ENCODE measurements at regions not wholly inside any gene's neighbourhood (a gene's known extent, or its start where the extent isn't known, plus 50 kb on each side); places are given as distances from the start of the nearest gene placed in this dataset.

GRCh38 chr1:84090447-84091245, 53.4 kb upstream of the PRKACB start:
- H3K27ac ChIP-seq (ENCODE audit: low read length) = no peak overlapping the region
- H3K36me3 ChIP-seq (ENCODE audit: control insufficient read depth, insufficient read depth, low read length) = no peaks in the 10 kb centered on the region
- DNase-seq (ENCODE audit: low read depth, low spot score) = no peak
- no peak overlapping the region for H3K4me3 ChIP-seq (ENCODE audit: low read length)
- no peaks in the 10 kb centered on the region for H3K27me3 ChIP-seq (ENCODE audit: control insufficient read depth, insufficient read depth, low read length)
- no peaks in the 10 kb centered on the region for H3K4me1 ChIP-seq (ENCODE audit: control insufficient read depth, insufficient read depth, low read length)
- no peaks in the 10 kb centered on the region for H3K9me3 ChIP-seq (ENCODE audit: control insufficient read depth, insufficient read depth, low read length)
- no CpG with 5 or more reads among the region's 3 CpGs for WGBS (ENCODE audit: insufficient coverage, insufficient read length)

GRCh38 chr1:84089867-84090266, 54.2 kb upstream of the PRKACB start:
- no peak for DNase-seq (ENCODE audit: low read depth, low spot score)
- no peak overlapping the region for H3K4me3 ChIP-seq (ENCODE audit: low read length)
- no peak overlapping the region for H3K27ac ChIP-seq (ENCODE audit: low read length)
- no peaks in the 10 kb centered on the region for H3K27me3 ChIP-seq (ENCODE audit: control insufficient read depth, insufficient read depth, low read length)
- no peaks in the 10 kb centered on the region for H3K4me1 ChIP-seq (ENCODE audit: control insufficient read depth, insufficient read depth, low read length)
- no peaks in the 10 kb centered on the region for H3K9me3 ChIP-seq (ENCODE audit: control insufficient read depth, insufficient read depth, low read length)
- no peaks in the 10 kb centered on the region for H3K36me3 ChIP-seq (ENCODE audit: control insufficient read depth, insufficient read depth, low read length)

GRCh38 chr1:84089465-84089864, 54.6 kb upstream of the PRKACB start:
- H3K27ac ChIP-seq (ENCODE audit: low read length) = no peak overlapping the region
- no peaks in the 10 kb centered on the region for H3K27me3 ChIP-seq (ENCODE audit: control insufficient read depth, insufficient read depth, low read length)
- H3K36me3 ChIP-seq (ENCODE audit: control insufficient read depth, insufficient read depth, low read length) = no peaks in the 10 kb centered on the region
- DNase-seq (ENCODE audit: low read depth, low spot score) = no peak
- no peaks in the 10 kb centered on the region for H3K4me1 ChIP-seq (ENCODE audit: control insufficient read depth, insufficient read depth, low read length)
- no peaks in the 10 kb centered on the region for H3K9me3 ChIP-seq (ENCODE audit: control insufficient read depth, insufficient read depth, low read length)
- H3K4me3 ChIP-seq (ENCODE audit: low read length) = no peak overlapping the region

- Histone ChIP-seq H3K4me3 (ENCODE audit: low read length) (no peak overlapping the region), H3K9me3 (ENCODE audit: control insufficient read depth, insufficient read depth, low read length) (no peaks in the 10 kb centered on the region), H3K27me3 (ENCODE audit: control insufficient read depth, insufficient read depth, low read length) (no peaks in the 10 kb centered on the region), H3K27ac (ENCODE audit: low read length) (no peak overlapping the region), H3K36me3 (ENCODE audit: control insufficient read depth, insufficient read depth, low read length) (no peaks in the 10 kb centered on the region; the same call in 1 of the 2 replicates), H3K4me1 (ENCODE audit: control insufficient read depth, insufficient read depth, low read length) (no peaks in the 10 kb centered on the region)
- no CpG with 5 or more reads among the region's 3 CpGs for WGBS (ENCODE audit: insufficient coverage, insufficient read length)
- no peak for DNase-seq (ENCODE audit: low read depth, low spot score)
These were observed 57.5 kb upstream of the PRKACB start for GRCh38 chr1:84086616-84087015.

GRCh38 chr1:84086189-84086588, 57.9 kb upstream of the PRKACB start:
- WGBS (ENCODE audit: insufficient coverage, insufficient read length) = no CpG with 5 or more reads among the region's 5 CpGs
- H3K27ac ChIP-seq (ENCODE audit: low read length) = no peak overlapping the region

GRCh38 chr1:84083307-84083706, 60.8 kb upstream of the PRKACB start:
- DNase-seq (ENCODE audit: low read depth, low spot score) = no peak
- no CpG with 5 or more reads among the region's 3 CpGs for WGBS (ENCODE audit: insufficient coverage, insufficient read length)
- Histone ChIP-seq H3K36me3 (ENCODE audit: control insufficient read depth, insufficient read depth, low read length) (no peaks in the 10 kb centered on the region; the same call in 1 of the 2 replicates), H3K9me3 (ENCODE audit: control insufficient read depth, insufficient read depth, low read length) (no peaks in the 10 kb centered on the region), H3K4me3 (ENCODE audit: low read length) (no peak overlapping the region), H3K27me3 (ENCODE audit: control insufficient read depth, insufficient read depth, low read length) (no peaks in the 10 kb centered on the region), H3K27ac (ENCODE audit: low read length) (no peak overlapping the region), H3K4me1 (ENCODE audit: control insufficient read depth, insufficient read depth, low read length) (peaks cover 1% of the 10 kb centered on the region; the same call in 1 of the 2 replicates)

More at GRCh38 chr1:84086189-84086588, 57.9 kb upstream of the PRKACB start:
- H3K27me3 ChIP-seq (ENCODE audit: control insufficient read depth, insufficient read depth, low read length) = no peaks in the 10 kb centered on the region
- H3K4me3 ChIP-seq (ENCODE audit: low read length) = no peak overlapping the region
- no peaks in the 10 kb centered on the region for H3K4me1 ChIP-seq (ENCODE audit: control insufficient read depth, insufficient read depth, low read length)
- H3K36me3 ChIP-seq (ENCODE audit: control insufficient read depth, insufficient read depth, low read length) = no peaks in the 10 kb centered on the region; the same call in 1 of the 2 replicates
- no peaks in the 10 kb centered on the region for H3K9me3 ChIP-seq (ENCODE audit: control insufficient read depth, insufficient read depth, low read length)
- no peak for DNase-seq (ENCODE audit: low read depth, low spot score)

- no CpG with 5 or more reads among the region's 5 CpGs for WGBS (ENCODE audit: insufficient coverage, insufficient read length)
- no peak for DNase-seq (ENCODE audit: low read depth, low spot score)
These were observed 65.2 kb upstream of the PRKACB start for GRCh38 chr1:84078842-84079202.

GRCh38 chr1:84078108-84078841, 65.8 kb upstream of the PRKACB start:
- no peaks in the 10 kb centered on the region for H3K27me3 ChIP-seq (ENCODE audit: control insufficient read depth, insufficient read depth, low read length)
- H3K4me1 ChIP-seq (ENCODE audit: control insufficient read depth, insufficient read depth, low read length) = peaks cover 1% of the 10 kb centered on the region; the same call in 1 of the 2 replicates
- DNase-seq (ENCODE audit: low read depth, low spot score) = no peak
- no peaks in the 10 kb centered on the region for H3K9me3 ChIP-seq (ENCODE audit: control insufficient read depth, insufficient read depth, low read length)
- H3K36me3 ChIP-seq (ENCODE audit: control insufficient read depth, insufficient read depth, low read length) = no peaks in the 10 kb centered on the region; the same call in 1 of the 2 replicates
- WGBS (ENCODE audit: insufficient coverage, insufficient read length) = no CpG with 5 or more reads among the region's 61 CpGs
- no peak overlapping the region for H3K27ac ChIP-seq (ENCODE audit: low read length)
- H3K4me3 ChIP-seq (ENCODE audit: low read length) = peak overlapping the region; percentile 97

More at GRCh38 chr1:84078842-84079202, 65.2 kb upstream of the PRKACB start:
- H3K9me3 ChIP-seq (ENCODE audit: control insufficient read depth, insufficient read depth, low read length) = no peaks in the 10 kb centered on the region
- H3K4me1 ChIP-seq (ENCODE audit: control insufficient read depth, insufficient read depth, low read length) = peaks cover 1% of the 10 kb centered on the region; the same call in 1 of the 2 replicates
- H3K27me3 ChIP-seq (ENCODE audit: control insufficient read depth, insufficient read depth, low read length) = no peaks in the 10 kb centered on the region
- peak overlapping the region; percentile 97 for H3K4me3 ChIP-seq (ENCODE audit: low read length)
- H3K27ac ChIP-seq (ENCODE audit: low read length) = no peak overlapping the region
- no peaks in the 10 kb centered on the region; the same call in 1 of the 2 replicates for H3K36me3 ChIP-seq (ENCODE audit: control insufficient read depth, insufficient read depth, low read length)

GRCh38 chr1:84077476-84078107, 66.5 kb upstream of the PRKACB start:
- WGBS (ENCODE audit: insufficient coverage, insufficient read length) = no CpG with 5 or more reads among the region's 71 CpGs
- Histone ChIP-seq H3K27ac (ENCODE audit: low read length) (no peak overlapping the region), H3K36me3 (ENCODE audit: control insufficient read depth, insufficient read depth, low read length) (no peaks in the 10 kb centered on the region; the same call in 1 of the 2 replicates), H3K4me1 (ENCODE audit: control insufficient read depth, insufficient read depth, low read length) (peaks cover 1% of the 10 kb centered on the region; the same call in 1 of the 2 replicates), H3K27me3 (ENCODE audit: control insufficient read depth, insufficient read depth, low read length) (no peaks in the 10 kb centered on the region), H3K4me3 (ENCODE audit: low read length) (peak overlapping the region; percentile 97), H3K9me3 (ENCODE audit: control insufficient read depth, insufficient read depth, low read length) (no peaks in the 10 kb centered on the region)
- peak; percentile 18 for DNase-seq (ENCODE audit: low read depth, low spot score)

- WGBS (ENCODE audit: insufficient coverage, insufficient read length) = no CpG with 5 or more reads among the region's 3 CpGs
- H3K27me3 ChIP-seq (ENCODE audit: control insufficient read depth, insufficient read depth, low read length) = no peaks in the 10 kb centered on the region
- no peaks in the 10 kb centered on the region for H3K9me3 ChIP-seq (ENCODE audit: control insufficient read depth, insufficient read depth, low read length)
- no peak overlapping the region for H3K4me3 ChIP-seq (ENCODE audit: low read length)
- H3K36me3 ChIP-seq (ENCODE audit: control insufficient read depth, insufficient read depth, low read length) = no peaks in the 10 kb centered on the region
- DNase-seq (ENCODE audit: low read depth, low spot score) = no peak
- no peak overlapping the region for H3K27ac ChIP-seq (ENCODE audit: low read length)
- no peaks in the 10 kb centered on the region for H3K4me1 ChIP-seq (ENCODE audit: control insufficient read depth, insufficient read depth, low read length)
These were observed 70.8 kb upstream of the PRKACB start for GRCh38 chr1:84073266-84073665.

Data from iPS DF 6.9 (cell line).